GM12874 (cell line): ENCODE measurements at regions not wholly inside any gene's neighbourhood (a gene's known extent, or its start where the extent isn't known, plus 50 kb on each side); places are given as distances from the start of the nearest gene placed in this dataset.

Experiments used
- TF ChIP-seq, protein P1 (sequence below): IDR thresholded peaks from 2 replicates; pipeline ENCODE4 v1.5.1; 2011; ENCODE audit warnings: low read depth, mild to moderate bottlenecking, control low read depth, low read length, moderate library complexity; ENCODE audit not compliant: insufficient read depth

DNA sequence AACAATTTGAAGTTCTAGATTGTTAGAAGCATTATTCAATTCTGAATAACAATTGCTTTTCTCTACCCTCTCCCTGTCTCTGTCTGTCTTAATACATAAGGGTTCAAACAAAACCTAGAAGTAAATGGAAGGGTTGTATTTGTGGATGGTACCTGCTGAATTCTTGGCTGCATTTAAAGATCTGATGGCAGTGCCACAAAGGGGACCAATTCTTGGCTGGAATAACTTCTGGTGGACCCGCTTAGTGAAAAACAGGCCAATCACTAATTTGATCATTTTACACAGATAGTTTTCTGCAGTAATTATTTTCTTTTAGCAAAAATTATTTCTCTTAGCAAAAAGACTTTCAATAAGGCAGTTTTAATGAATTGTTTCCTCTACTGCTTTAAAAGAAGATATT is 353.5 kb downstream of the MYCN start:
- TF ChIP-seq, protein P1, sequence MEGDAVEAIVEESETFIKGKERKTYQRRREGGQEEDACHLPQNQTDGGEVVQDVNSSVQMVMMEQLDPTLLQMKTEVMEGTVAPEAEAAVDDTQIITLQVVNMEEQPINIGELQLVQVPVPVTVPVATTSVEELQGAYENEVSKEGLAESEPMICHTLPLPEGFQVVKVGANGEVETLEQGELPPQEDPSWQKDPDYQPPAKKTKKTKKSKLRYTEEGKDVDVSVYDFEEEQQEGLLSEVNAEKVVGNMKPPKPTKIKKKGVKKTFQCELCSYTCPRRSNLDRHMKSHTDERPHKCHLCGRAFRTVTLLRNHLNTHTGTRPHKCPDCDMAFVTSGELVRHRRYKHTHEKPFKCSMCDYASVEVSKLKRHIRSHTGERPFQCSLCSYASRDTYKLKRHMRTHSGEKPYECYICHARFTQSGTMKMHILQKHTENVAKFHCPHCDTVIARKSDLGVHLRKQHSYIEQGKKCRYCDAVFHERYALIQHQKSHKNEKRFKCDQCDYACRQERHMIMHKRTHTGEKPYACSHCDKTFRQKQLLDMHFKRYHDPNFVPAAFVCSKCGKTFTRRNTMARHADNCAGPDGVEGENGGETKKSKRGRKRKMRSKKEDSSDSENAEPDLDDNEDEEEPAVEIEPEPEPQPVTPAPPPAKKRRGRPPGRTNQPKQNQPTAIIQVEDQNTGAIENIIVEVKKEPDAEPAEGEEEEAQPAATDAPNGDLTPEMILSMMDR = no peak

DNA sequence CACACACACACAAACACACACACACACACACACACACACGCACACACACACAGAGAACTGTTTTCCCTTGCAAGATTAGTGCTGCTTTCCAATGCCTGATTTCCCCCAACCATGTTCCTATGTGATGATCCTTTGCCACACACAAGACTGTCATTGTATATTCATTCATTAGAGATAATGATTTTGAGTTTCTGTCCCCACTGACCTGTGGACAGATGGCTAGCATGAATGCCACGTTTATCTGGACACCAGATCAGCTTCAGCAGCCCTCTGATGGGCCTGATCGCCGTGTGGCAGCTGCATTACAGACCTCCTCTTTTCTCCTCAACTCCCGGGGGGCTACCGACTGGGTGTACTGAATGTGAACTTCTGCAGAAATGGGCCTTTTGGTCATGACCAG is 353.0 kb downstream of the MYCN start:
- TF ChIP-seq, protein P1 = no peak

- TF ChIP-seq, protein P1 = no peak
Measured at GRCh38 chr2:16291731-16292550, 351.6 kb downstream of the MYCN start.

DNA sequence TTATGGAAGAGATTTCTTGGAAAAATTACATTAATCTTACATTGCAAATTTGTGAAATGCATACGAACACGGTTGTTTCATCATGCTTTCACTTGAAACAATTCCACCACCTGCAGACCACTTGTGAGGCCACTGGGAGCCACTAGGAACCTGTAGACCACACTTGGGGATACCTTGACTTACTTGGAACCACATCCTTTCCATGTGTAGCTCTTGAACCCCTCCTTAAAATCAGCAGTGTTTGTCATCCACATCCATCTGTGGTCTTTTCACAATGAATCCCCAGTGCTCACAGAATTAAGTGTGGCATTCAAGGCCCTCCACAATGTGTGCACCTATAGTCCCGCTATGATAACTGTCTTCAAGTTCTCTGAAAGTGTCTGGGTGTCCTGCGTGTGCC is 350.9 kb downstream of the MYCN start:
- TF ChIP-seq, protein P1 = no peak

GRCh38 chr2:16290311-16291020 is 350.1 kb downstream of the MYCN start:
- TF ChIP-seq, protein P1 = no peak

GRCh38 chr2:16288371-16289112 is 348.2 kb downstream of the MYCN start:
- TF ChIP-seq, protein P1 = no peak

- TF ChIP-seq, protein P1 = no peak
Measured at GRCh38 chr2:16287831-16288230, 347.5 kb downstream of the MYCN start.
